GM21576 (cell line): ENCODE measurements at regions not wholly inside any gene's neighbourhood (a gene's known extent, or its start where the extent isn't known, plus 50 kb on each side); places are given as distances from the start of the nearest gene placed in this dataset.

Experiments
- ATAC-seq: cut with Tn5 transposase; IDR thresholded peaks from one replicate; pipeline ENCODE4 v1.9.1; 2021; ENCODE audit warnings: mild to moderate bottlenecking, moderate library complexity; ENCODE audit not compliant: unreplicated experiment

DNA sequence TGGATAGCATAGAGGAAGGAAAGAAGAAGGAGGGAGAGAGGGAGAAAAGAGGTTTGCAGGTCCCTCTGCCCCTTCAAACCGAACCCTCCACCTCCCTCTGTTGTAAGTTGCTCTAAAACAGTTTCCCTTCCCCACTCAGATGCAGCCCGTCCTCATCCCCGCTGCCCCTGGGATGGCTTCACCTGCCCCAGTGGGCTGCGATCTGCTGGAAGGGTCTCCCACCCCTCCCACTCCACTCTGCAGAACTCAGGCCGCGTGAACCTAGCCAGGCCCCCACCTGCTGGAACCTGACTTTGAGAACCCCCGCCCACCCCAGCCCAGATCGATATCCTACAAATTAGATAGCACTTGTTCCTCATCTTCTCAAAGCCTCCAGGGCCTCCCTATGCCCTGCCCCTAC lies 190.8 kb downstream of the DLL1 start:
- ATAC-seq = no peak

DNA sequence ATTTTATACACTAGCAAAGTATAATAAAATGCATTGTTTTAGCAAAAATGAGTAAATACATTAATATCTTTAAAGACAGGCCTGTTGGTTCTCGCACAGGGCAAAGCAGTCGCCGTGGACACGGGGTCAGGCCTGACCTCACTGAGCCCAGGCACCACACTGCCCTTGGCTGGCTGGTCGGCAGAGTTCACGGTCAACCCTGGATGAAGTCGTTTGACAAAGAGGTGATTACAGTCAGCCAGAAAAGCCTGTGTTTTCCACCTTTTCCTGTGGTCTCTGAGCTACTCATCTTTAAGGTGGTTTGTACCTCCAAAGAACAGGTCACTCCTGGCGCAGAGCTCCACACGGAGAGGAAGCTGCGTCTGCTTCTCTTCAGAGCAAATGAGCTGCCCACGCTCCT lies 191.5 kb downstream of the DLL1 start:
- no peak for ATAC-seq

DNA sequence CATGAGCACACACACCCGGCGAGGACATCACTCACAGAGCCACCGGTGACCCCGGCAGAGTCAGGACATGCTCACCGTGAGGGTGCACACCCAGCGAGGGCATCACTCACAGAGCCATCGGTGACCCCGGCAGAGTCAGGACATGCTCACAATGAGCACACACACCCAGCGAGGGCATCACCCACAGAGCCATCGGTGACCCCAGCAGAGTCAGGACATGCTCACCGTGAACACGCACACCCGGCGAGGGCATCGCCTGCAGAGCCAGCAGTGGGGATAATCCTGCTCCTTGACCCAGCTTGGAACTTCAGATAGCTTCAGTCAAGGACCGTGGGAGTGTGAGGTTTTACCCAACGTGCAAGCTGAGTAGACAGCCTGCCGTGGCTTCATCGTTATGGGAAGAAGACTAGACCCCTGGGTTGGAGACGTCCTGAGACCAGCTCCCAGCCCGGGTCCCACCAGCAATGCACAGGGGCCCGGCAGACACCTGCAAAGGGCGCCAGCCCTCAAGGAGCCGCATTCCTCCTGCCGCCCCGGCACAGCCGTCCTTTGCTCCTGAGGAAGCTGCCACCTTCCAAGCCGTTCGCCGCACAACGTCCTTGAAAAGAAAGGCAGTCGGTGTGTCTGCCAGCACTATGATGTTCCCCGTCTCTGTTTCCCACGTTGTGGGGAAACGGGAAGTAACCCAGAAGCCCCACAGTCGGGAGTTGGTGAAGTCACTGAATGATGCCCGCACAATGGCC lies 192.3 kb downstream of the DLL1 start:
- ATAC-seq = no peak

DNA sequence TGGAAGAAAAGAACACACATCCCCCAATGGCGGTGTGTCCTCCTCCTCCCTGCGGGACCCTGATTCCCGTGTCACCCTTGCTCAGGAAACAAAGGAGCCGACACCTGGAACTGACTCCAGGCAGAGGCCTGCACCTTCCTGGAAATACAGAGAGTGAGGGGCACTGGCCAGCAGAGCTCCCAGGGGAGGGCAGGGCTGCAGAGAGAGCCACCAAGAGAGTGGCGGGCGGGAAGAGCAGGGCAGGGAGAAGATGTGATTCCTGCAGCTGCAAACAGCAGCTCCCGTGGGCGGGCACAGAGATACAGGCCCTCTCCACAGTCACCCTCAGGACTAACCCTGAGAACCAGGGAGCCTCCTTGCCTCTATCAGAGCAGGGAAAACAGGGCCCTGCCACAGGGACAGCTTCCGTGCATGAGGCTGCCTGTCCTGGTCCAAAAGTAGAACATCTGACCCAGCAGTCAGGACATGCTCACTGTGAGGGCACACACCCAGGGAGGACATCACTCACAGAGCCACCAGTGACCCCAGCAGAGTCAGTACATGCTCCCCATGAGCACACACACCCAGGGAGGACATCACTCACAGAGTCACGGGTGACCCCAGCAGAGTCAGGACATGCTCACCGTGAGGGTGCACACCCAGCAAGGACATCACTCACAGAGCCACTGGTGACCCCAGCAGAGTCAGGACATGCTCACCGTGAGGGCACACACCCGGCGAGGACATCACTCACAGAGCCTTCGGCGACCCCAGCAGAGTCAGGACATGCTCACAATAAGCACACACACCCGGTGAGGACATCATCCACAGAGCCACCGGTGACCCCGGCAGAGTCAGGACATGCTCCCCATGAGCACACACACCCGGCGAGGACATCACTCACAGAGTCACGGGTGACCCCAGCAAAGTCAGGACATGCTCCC lies 193.1 kb downstream of the DLL1 start:
- no peak for ATAC-seq

DNA sequence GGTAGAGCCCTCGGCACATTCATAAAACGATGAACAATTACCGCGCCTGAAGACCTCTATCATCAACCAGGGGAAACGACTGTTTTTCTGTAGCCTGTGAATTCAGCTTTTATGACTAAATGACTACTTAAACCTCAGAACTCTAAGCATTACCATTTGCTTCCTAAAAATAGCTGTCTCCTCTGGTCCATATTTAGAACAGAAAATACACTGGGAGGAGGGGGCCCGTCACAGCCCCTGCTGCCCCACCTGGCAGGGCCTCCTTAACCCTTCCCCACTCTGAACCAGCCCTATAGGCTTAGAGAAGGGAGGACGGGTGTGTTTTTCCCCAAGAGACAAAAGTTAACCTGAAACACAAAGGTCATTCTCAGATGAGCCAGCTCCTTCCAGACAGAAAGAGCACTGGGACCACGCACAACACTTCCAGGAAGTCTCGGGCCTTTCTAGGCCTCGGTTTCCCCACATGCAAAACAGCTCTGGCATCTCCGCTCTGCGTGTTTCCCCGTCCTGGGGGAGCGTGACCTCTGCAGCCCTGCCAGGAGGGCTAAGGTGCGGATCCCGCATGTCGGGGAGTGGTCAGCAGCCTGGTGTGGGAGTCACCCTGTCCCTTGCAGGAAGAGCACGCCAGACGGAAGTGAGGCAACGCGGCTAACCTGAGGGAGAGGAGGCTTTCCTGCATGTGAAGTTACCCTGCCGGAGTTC lies 193.9 kb downstream of the DLL1 start:
- no peak for ATAC-seq

DNA sequence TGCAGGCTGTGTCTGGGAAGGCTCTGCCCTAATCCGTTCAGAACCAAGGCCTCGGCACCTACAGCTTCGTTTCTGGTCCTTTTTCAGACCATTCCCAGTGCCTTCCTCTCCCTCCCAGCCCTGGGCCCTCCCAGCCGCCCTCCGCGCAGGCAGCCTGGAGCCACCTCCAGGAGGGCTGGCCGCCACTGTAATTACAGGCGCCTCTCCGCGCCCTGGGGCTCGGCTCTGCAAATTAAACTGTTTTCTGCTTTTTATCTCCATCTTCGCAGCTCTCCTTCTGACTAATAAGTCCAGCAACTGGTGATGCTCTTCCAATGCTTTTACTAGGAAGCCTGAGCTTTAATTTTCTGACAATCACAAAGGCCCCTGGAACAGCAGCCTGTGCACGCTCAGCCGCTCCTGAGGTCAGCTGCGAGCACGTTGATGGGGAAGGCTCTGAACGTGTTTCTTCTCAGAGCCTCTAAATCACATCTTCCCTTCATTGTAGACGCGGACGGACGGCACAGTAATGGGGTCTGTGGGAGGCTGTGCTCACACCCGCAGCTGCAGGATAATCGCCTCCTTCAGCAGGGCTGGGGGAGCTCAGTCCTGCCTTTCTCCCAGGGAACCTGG lies 194.6 kb downstream of the DLL1 start:
- ATAC-seq = no peak

DNA sequence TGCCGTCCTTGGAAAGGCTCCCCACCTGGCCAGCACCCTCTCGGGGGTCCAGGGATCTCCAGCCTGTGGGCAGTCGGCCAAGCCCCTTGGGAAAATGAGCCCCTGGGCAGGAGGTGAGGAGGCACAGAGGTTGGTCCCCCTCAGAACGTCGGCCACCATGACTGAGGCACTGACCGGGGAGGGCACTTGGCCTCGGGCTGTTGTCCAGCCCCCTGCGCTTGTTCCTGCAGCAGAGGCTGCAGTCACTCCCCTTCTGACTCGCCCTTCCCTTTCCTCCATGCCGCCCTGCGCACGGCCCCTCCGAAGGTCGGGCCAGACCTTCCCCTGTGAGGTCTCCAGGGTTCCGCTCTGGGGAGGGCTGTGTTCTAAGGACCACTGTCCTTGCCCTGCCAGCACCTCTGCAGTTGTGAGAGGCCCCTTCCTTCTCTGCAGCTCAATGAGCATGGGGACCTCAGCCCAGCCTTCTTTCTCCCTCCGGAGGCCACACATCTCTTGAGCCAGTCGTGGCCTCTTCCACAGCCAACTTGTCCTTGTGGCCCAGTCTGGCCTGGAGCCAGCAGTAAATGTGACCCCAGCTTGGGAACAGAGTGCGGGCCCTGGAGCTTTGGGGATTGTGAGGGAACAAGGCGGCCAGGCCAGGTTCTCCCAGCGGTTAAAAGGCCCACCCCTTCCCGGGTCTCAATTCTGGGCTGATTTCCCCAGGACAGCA lies 195.5 kb downstream of the DLL1 start:
- ATAC-seq = no peak

DNA sequence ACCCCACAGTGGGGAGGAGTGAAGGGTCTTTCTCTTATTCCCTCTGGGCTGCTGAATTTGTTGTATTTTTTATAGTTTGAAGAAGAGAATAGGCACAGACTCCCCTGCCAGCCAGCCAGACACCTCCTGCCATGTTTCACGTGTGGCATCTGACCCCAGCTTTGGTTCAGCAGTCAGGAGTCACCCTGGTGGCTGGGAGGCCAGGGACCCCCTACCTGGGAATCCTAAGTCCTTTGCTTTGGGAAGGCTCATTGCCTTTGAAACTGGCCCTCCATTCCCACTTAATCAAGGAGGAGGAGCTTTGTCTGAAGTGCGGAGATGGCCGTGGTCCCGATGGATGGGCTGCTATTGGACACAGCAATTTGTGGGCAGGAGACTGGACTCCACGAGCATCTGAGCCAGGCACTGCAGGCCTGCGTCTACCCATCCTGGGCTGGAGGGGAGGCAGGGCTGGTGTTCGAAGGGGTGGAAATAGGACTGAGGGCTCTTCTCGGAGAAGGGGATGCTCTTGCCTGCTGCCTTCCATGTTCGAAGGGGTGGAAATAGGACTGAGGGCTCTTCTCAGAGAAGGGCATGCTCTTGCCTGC lies 196.1 kb downstream of the DLL1 start:
- no peak for ATAC-seq

DNA sequence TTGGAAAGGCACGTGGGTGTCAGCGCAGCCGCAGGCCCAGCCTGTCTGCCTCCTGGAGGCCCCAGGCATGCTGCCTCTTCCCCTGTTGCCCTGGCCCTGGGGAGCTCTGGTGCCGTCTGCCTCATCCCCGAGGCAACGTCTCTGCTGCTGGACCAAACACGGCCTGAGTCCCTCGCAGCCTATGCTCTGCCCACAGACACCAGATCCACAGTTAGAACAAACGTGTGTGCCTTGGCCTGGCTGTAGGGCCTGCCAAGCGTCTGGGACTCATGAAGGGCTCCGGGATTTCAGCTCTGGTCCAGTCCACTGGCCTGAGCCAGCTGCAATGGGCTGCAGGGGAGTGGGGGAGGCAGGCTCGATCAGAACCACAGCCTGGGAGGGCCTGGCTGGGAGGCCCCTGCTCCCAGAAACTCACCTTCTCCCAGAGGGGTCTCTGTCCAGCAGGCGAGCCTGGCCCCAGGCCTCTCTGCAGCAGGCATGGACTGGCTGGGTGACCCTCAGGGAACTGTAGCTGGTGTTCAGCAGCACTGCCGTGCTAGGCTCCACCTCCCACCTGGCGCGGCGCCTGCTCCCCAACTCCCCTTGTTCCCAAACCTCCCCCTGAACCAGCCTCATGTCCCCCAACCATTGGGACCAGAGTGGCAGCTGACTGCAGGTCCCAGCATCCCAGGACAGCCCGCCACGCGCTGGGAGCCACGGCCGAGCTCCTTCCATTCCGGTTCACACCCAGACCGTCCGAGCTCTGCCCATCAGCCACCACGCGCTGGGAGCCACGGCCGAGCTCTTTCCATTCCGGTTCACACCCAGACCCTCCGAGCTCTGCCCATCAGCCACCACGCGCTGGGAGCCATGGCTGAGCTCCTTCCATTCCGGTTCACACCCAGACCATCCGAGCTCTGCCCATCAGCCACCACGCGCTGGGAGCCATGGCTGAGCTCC lies 197.0 kb downstream of the DLL1 start:
- ATAC-seq = no peak

DNA sequence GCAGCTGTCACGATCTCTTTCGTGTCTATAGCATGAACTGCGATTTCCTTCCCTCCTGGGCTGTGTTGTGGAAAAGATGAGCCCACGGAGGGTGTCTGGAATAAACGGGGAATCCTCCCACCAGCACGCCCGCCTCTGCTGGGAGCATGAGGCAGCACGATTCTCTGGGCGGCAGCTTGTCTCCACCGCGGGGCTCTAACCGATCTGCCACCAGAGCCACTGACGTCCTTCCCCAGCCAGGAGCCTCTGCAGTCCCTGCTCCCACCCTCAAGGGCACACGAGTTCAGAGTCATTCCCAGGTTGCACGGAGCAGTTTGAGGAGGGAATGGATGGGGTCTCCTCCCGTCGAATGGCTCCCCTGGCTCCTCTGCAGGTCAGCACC lies 197.6 kb downstream of the DLL1 start:
- no peak for ATAC-seq

DNA sequence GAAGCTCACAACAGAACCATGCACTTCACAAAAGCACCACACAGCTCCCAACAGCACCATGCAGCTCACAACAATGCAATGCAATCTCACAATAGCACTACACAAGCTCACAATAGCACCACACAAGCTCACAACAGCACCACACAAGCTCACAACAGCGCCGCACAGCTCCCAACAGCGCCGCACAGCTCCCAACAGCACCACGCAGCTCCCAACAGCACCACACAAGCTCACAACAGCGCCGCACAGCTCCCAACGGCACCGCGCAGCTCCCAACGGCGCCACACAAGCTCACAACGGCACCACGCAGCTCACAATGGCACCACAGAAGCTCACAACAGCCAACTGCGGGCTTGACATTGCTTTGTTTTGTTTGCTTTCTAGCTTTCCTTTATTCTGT lies 198.1 kb downstream of the DLL1 start:
- ATAC-seq = no peak

DNA sequence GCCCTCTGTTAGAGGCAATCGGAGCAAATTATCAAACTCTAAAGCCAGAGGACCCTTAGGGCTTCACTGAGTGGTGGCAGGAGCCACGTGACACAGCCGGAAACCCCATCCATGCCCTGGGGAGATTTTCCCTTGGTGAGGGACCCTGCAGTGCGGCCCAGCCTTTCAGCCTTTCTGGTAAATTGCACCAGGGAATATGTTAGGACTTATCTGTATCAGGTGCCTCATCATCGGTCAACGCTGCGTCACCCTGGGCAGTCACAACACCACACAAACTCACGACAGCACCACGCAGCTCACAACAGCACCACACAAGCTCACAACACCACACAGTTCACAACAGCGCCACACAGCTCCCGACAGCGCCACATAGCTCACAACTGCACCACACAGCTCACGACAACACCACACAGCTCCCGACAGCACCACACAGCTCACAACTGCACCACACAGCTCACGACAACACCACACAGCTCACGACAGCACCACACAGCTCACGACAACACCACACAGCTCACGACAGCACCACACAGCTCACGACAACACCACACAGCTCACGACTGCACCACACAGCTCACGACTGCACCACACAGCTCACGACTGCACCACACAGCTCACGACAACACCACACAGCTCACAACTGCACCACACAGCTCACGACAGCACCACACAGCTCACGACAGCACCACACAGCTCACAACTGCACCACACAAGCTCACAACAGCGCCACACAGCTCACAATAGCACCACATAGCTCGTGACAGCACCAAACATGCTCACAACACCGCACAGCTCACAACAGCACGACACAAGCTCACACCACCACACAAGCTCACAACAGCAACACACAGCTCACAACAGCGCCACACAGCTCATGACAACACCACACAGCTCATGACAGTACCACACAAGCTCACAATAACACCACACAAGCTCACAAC lies 199.0 kb downstream of the DLL1 start:
- ATAC-seq = no peak

DNA sequence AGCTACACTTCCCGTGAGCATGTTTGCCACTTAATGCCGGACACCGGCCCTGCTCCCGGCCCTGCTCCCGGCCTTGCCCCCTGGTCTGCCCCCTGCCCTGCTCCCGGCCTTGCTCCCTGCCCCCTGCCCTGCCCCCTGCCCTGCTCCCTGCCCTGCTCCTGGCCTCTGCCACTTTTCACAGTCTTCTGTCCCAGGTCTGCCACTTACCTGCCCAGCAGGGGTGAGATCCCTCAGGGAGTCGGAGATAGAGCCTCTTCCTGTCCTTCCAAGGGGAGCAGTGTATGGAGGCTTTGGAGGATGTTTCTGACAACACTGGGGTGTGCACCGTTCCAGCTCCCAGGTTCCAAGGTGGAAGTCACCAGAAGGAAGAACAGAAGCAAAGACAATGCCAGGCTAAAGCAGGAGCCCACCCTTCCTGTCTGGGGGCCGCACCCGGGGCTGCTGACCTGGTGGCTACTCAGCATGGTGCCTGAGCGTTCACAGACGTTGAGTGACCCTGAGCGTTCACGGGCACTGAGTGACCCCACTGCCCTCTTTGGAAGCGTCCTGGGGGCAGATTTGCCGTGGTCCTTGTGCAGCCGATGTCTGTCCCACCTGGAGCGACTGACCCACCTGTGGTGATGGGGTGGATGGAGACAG lies 199.8 kb downstream of the DLL1 start:
- ATAC-seq = no peak

DNA sequence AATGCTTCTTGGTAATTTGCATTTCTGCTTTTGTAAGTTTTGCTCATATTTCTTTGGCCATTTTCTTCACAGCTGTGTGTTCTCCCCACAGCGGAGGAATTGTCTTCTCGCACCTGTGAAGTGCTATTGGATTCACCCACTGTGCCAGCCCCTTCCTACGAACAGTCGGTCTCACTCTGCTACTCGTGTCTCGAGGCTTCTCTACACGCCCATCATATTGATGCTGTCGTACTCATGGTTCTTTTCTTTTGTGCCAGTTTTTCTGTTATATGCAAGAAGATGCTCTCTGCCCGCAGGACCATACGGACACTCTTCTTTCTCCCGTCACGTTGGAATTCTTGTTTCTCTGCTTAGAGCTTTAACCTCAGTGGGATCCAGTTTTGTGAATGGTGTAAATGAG lies 200.3 kb downstream of the DLL1 start:
- ATAC-seq = no peak

DNA sequence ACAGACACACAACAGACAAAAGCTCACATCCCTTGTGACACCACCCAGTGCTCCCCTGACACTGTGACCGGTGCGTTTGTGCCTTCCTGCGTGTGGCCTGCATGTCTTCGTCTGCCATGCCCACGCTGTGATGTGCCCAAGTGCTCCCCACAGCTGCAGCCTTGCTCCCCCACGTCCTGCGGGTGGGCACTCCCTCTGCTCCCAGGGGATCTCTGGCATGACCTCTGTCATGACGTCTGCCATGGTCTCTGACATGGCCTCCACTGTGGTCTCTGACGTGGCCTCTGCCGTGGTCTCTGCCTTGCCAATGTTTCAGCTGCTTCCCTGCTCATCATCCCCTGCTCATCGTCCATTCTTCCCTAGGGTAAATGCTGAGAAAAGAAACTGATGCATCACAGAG lies 200.9 kb downstream of the DLL1 start:
- peak; percentile 7 for ATAC-seq

DNA sequence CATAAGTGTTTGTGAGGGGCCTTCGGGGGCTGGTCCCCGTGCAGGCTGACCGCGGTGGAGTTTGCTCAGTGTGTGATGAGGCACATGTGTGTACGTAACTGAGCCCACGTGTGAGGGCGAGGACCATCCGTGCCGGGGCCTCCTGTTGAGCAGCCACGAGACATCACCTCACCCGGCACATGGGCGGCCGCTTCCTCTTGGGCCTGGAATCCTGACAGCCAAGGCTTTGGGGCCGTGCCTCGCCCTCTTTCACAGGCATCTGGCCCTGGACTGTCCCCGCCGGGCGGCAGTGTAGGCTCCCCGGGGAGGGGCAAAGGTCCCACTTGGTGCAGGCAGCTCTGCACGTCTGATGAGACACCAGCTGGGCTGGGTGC lies 202.3 kb downstream of the DLL1 start:
- ATAC-seq = peak; percentile 6

DNA sequence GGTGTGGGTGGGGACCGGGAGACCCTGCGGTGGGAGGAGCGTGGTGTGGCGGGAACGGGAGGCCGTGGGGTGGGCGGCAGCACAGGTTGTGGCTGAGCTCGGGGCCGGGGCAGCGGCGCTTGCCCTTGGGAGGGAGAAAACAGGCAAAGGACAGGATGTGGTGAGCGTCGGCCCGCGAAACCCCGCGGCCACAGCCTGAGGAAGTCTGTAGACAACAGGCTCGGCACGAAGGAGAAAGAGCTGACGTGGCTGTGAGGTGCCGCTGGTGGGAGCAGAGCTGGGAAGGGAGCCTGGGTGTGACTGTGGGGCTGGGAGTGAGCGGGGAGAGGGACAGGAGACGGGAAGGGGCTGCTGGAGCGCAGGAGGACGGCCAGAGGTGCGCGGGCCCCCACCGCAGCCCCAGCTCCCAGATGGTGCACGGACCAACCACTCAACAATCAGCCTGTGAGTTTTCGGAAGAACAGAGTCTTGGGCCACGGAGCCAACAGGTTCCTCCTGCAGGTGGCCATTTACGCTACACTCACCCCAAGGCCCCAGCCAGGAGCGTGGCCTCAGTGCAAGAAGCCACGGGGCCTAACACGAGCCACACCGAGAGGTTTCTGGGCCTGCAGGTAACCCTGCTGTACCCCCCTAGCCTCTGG lies 202.8 kb downstream of the DLL1 start:
- ATAC-seq = peak; percentile 70
